Uterus (tissue), 3 donors: ENCODE measurements at regions not wholly inside any gene's neighbourhood (a gene's known extent, or its start where the extent isn't known, plus 50 kb on each side); places are given as distances from the start of the nearest gene placed in this dataset.

Experiments used
- DNase-seq, 2 donors: peaks; one replicate each; pipeline ENCODE4 v3.0.0-alpha.2; 2019 to 2020
- H3K27ac ChIP-seq, 2 donors: fragments of 200-600 bp; sonication (generic); 1 replicate in 1 of 2; 2 replicates in 1 of 2; pipeline ENCODE4 v1.5.1; 2016 to 2018
- H3K27me3 ChIP-seq, 2 donors: fragments of 200-600 bp; sonication (generic); one replicate each; pipeline ENCODE4 v1.5.1; 2018 to 2019; ENCODE audit warnings: control low read depth in 1 of 2
- H3K36me3 ChIP-seq, 2 donors: fragments of 200-600 bp; sonication (generic); one replicate each; pipeline ENCODE4 v1.5.1; 2019; ENCODE audit warnings: control low read depth in 1 of 2
- H3K4me1 ChIP-seq, 2 donors: fragments of 200-600 bp; sonication (generic); one replicate each; pipeline ENCODE4 v1.5.1; 2018 to 2019; ENCODE audit warnings: control low read depth in 1 of 2
- H3K4me3 ChIP-seq, 2 donors: fragments of 200-600 bp; sonication (generic); 1 replicate in 1 of 2; 2 replicates in 1 of 2; pipeline ENCODE4 v1.5.1; 2018 to 2019; ENCODE audit warnings: mild to moderate bottlenecking in 1 of 2
- H3K9me3 ChIP-seq, 2 donors: fragments of 200-600 bp; sonication (generic); one replicate each; pipeline ENCODE4 v1.5.1; 2019; ENCODE audit warnings: control low read depth in 1 of 2
- POLR2A ChIP-seq, 2 donors: fragments of 450-650 bp; IDR thresholded peaks; one replicate each; pipeline ENCODE4 v1.6.1; 2016; ENCODE audit warnings: antibody characterized with exemption in 2 of 2, mild to moderate bottlenecking in 1 of 2, moderate library complexity in 1 of 2
- intact Hi-C: fragments of 100-400 bp; cut with DNase I; formaldehyde crosslinking; loops from one replicate; pipeline ENCODE4 v1.15.1; 2023; ENCODE audit warnings: low total_unique reads
- TF ChIP-seq, protein P1 (sequence below), 4 experiments: fragments of 200-600 bp in 2 of 4; fragments of 450-650 bp in 2 of 4; sonication (generic) in 2 of 4; IDR thresholded peaks; one replicate each; pipeline ENCODE4 v1.5.1; 2016 to 2019; ENCODE audit warnings: antibody characterized with exemption in 4 of 4, mild to moderate bottlenecking in 2 of 4, moderate library complexity in 1 of 4
- donor health status: DM: yes; HTN: yes; CAD: no.

DNA sequence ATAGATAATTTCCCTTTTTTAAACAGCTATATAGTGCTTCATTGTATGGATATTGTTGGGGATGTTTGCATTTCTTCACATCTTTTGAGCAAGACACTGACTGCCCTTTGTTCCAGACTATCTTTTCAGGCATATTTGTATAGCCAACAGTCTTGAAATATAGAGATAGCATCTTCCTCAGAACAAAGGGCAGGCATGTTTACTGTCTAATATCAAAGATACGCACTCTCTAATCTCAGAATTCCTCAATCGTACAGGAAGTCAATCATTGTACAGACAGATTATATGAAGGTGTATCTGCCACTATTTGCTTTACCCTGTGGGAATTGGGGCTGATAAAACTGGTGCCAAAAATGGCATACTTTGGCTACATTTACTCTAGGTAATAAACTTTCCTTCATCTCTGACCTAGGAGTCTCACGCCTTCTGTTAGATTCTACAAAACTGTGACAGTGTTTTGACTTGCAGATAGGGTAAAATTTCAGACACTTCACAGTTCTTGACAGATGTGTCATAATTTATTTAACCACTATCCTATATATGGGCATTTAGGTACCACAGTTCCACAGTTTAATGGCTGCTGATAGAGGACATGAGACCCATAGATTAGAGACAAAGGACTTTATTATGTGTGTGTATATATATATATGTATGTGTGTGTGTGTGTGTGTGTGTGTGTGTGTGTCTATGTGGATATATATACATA is 321.0 kb downstream of the IGSF11 start:
- Histone ChIP-seq H3K4me3 (no peak overlapping the region), H3K36me3 (no peaks in the 10 kb centered on the region), H3K27ac (no peak overlapping the region), H3K4me1 (no peaks in the 10 kb centered on the region), H3K27me3 (no peaks in the 10 kb centered on the region), H3K9me3 (no peaks in the 10 kb centered on the region)
- intact Hi-C loops: no loop called here
- DNase-seq: no peak
- TF ChIP-seq POLR2A (IDR thresholded peaks at IDR 0.05): no peak
- TF ChIP-seq, protein P1, sequence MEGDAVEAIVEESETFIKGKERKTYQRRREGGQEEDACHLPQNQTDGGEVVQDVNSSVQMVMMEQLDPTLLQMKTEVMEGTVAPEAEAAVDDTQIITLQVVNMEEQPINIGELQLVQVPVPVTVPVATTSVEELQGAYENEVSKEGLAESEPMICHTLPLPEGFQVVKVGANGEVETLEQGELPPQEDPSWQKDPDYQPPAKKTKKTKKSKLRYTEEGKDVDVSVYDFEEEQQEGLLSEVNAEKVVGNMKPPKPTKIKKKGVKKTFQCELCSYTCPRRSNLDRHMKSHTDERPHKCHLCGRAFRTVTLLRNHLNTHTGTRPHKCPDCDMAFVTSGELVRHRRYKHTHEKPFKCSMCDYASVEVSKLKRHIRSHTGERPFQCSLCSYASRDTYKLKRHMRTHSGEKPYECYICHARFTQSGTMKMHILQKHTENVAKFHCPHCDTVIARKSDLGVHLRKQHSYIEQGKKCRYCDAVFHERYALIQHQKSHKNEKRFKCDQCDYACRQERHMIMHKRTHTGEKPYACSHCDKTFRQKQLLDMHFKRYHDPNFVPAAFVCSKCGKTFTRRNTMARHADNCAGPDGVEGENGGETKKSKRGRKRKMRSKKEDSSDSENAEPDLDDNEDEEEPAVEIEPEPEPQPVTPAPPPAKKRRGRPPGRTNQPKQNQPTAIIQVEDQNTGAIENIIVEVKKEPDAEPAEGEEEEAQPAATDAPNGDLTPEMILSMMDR (IDR thresholded peaks at IDR 0.05): no peak

DNA sequence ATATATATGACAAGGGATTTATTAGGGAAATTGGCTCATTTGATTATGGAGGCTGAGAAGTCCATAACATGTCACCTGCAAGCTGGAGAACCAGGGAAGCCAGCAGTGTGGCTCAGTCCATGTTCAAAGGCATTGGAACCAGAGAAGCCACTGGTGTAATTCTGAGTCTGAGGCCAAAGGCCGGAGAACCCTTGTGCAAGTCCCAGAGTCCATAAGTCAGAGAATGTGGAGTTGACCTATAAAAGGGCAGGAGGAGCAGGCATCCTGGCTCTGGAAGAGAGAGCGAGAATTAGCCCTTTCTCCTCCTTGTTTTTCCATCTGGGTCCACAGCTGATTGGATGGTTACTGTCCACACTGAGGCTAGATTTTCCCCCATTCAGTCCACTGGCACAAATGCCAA is 319.8 kb downstream of the IGSF11 start:
- TF ChIP-seq POLR2A (IDR thresholded peaks at IDR 0.05): no peak
- TF ChIP-seq, protein P1 (IDR thresholded peaks at IDR 0.05): no peak
- intact Hi-C loops: no loop called here
- no peaks in the 10 kb centered on the region for H3K4me1 ChIP-seq

DNA sequence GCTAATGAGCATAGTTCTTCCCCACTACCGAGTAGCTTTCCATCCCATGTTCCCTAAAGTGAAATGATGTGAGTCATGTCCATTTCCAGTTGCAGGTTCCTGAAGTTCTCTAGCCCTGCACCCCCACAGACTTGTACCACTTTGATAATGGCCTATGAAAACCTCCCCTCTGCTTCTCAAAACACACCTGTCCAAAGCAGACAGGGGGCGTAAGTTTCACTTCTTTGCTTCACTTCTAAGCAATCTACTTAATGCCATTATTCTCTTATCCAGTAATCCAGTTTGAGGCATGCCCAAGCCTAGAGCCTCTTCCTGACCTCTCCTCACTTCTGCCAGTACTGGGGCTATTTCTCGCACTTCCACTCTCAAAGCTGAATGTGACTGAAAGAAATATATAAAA is 305.1 kb downstream of the IGSF11 start:
- Histone ChIP-seq H3K36me3 (no peaks in the 10 kb centered on the region), H3K4me3 (no peak overlapping the region), H3K27me3 (no peaks in the 10 kb centered on the region), H3K27ac (no peak overlapping the region), H3K9me3 (no peaks in the 10 kb centered on the region), H3K4me1 (no peaks in the 10 kb centered on the region)
- TF ChIP-seq, protein P1 (IDR thresholded peaks at IDR 0.05): no peak
- TF ChIP-seq POLR2A (IDR thresholded peaks at IDR 0.05): no peak
- intact Hi-C loops: no loop called here
- no peak for DNase-seq

More for the DNA sequence above, 319.8 kb downstream of the IGSF11 start:
- Histone ChIP-seq H3K27me3 (no peaks in the 10 kb centered on the region), H3K9me3 (no peaks in the 10 kb centered on the region), H3K36me3 (no peaks in the 10 kb centered on the region), H3K4me3 (no peak overlapping the region), H3K27ac (no peak overlapping the region)
- DNase-seq: no peak

DNA sequence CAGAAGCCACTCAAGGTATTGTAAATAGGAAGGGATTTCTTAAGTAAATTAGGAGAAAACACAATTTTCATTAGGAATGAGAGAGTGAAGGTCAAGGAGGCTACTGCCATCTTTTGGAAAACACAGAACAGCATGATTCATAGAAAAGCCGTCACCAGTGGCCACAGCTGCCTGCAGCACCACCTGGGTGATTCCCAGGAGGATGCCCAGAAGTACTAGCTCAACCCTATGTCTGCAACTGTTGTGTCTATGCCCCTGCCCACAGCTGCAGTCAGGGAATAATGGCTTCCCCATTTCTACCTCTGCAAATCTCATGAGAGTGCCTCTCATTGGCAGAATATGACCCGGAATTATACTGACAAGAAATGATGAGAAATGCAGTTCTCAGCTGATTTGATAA is 300.0 kb downstream of the IGSF11 start:
- no peak for DNase-seq
- Histone ChIP-seq H3K4me1 (no peaks in the 10 kb centered on the region), H3K27me3 (no peaks in the 10 kb centered on the region), H3K9me3 (no peaks in the 10 kb centered on the region), H3K36me3 (no peaks in the 10 kb centered on the region), H3K27ac (no peak overlapping the region), H3K4me3 (no peak overlapping the region)
- TF ChIP-seq, protein P1 (IDR thresholded peaks at IDR 0.05): no peak
- TF ChIP-seq POLR2A (IDR thresholded peaks at IDR 0.05): no peak
- intact Hi-C loops: no loop called here

DNA sequence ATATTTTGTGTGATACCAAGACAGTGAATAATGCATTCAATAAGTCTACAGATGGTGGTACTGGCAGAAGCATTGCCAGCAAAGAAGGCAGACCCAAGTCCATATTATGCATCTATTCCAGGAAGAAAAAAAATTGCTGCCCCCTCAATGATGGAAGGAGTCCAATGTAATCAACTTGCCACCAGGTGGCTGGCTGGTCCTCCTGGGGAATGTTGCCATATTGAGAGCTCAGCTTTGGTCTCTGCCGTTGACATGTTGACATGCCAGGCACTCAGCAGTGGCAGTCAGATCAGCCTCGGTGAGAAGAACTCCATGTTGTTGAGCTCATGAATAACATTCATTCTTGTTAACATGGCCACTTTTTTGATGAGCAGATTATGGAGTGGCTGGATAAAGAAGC is 298.5 kb downstream of the IGSF11 start:
- TF ChIP-seq, protein P1 (IDR thresholded peaks at IDR 0.05): no peak
- TF ChIP-seq POLR2A (IDR thresholded peaks at IDR 0.05): no peak
- DNase-seq: no peak
- H3K36me3 ChIP-seq: no peaks in the 10 kb centered on the region
- no peaks in the 10 kb centered on the region for H3K9me3 ChIP-seq
- no peak overlapping the region for H3K27ac ChIP-seq
- intact Hi-C loops: no loop called here
- no peaks in the 10 kb centered on the region for H3K27me3 ChIP-seq
- no peak overlapping the region for H3K4me3 ChIP-seq
- H3K4me1 ChIP-seq: no peaks in the 10 kb centered on the region
